WTC11 (cell line): ENCODE measurements at regions not wholly inside any gene's neighbourhood (a gene's known extent, or its start where the extent isn't known, plus 50 kb on each side); places are given as distances from the start of the nearest gene placed in this dataset.

Source experiments
- AR ChIP-seq: fragments of 250-450 bp; sonication (Bioruptor Pico); IDR thresholded peaks from 2 replicates; pipeline ENCODE4 v1.9.0; 2021; ENCODE audit warnings: mild to moderate bottlenecking
- CTCF ChIP-seq: fragments of 200-600 bp; IDR thresholded peaks from 2 replicates; pipeline ENCODE4 v1.8.0; 2022; ENCODE audit warnings: antibody characterized with exemption
- E2F5 ChIP-seq: sonication (generic); formaldehyde crosslinking; IDR thresholded peaks from 2 replicates; pipeline ENCODE4 v1.8.1; 2022; ENCODE audit warnings: mild to moderate bottlenecking, moderate library complexity, missing genetic modification reagents
- ELF4 ChIP-seq: sonication (generic); formaldehyde crosslinking; IDR thresholded peaks from 2 replicates; pipeline ENCODE4 v1.8.1; 2022; ENCODE audit warnings: low read depth, mild to moderate bottlenecking, moderate library complexity, missing genetic modification reagents
- ESRRA ChIP-seq: sonication (generic); formaldehyde crosslinking; IDR thresholded peaks from 2 replicates; pipeline ENCODE4 v1.8.1; 2022; ENCODE audit warnings: mild to moderate bottlenecking, missing genetic modification reagents, borderline replicate concordance
- NR1H2 ChIP-seq: sonication (generic); formaldehyde crosslinking; IDR thresholded peaks from 2 replicates; pipeline ENCODE4 v1.9.0; 2021; ENCODE audit warnings: mild to moderate bottlenecking, moderate library complexity, missing genetic modification reagents
- NR2C2 ChIP-seq: sonication (generic); formaldehyde crosslinking; IDR thresholded peaks from 2 replicates; pipeline ENCODE4 v1.8.0; 2022; ENCODE audit warnings: mild to moderate bottlenecking, missing genetic modification reagents
- SP1 ChIP-seq: sonication (generic); formaldehyde crosslinking; conservative IDR thresholded peaks from 2 replicates; pipeline ENCODE4 v1.8.1; 2022; ENCODE audit warnings: missing genetic modification reagents
- STAT6 ChIP-seq: sonication (generic); formaldehyde crosslinking; conservative IDR thresholded peaks from 2 replicates; pipeline ENCODE4 v1.8.1; 2023; ENCODE audit warnings: mild to moderate bottlenecking, low read depth, missing genetic modification reagents, moderate library complexity
- TEAD4 ChIP-seq: sonication (generic); formaldehyde crosslinking; IDR thresholded peaks from 2 replicates; pipeline ENCODE4 v1.8.0; 2022; ENCODE audit warnings: mild to moderate bottlenecking, missing genetic modification reagents
- ZNF423 ChIP-seq: fragments of 250-450 bp; sonication (Bioruptor Pico); IDR thresholded peaks from 2 replicates; pipeline ENCODE4 v2.1.2; 2022; ENCODE audit warnings: mild to moderate bottlenecking, moderate library complexity
- TF ChIP-seq, protein P1 (sequence below): sonication (generic); formaldehyde crosslinking; IDR thresholded peaks from 2 replicates; pipeline ENCODE4 v1.8.0; 2022; ENCODE audit warnings: mild to moderate bottlenecking, missing genetic modification reagents
- TF ChIP-seq, protein P2 (sequence below): sonication (generic); formaldehyde crosslinking; IDR thresholded peaks from 2 replicates; pipeline ENCODE4 v1.8.0; 2022; ENCODE audit warnings: mild to moderate bottlenecking, missing genetic modification reagents
- TF ChIP-seq, protein P3 (sequence below): sonication (generic); formaldehyde crosslinking; IDR thresholded peaks from 2 replicates; pipeline ENCODE4 v1.8.1; 2023; ENCODE audit warnings: mild to moderate bottlenecking, missing genetic modification reagents

GRCh38 chr4:132923516-132923915 lies 225.6 kb upstream of the PCDH10 start:
- TF ChIP-seq CTCF = no peak
- TF ChIP-seq, protein P1, sequence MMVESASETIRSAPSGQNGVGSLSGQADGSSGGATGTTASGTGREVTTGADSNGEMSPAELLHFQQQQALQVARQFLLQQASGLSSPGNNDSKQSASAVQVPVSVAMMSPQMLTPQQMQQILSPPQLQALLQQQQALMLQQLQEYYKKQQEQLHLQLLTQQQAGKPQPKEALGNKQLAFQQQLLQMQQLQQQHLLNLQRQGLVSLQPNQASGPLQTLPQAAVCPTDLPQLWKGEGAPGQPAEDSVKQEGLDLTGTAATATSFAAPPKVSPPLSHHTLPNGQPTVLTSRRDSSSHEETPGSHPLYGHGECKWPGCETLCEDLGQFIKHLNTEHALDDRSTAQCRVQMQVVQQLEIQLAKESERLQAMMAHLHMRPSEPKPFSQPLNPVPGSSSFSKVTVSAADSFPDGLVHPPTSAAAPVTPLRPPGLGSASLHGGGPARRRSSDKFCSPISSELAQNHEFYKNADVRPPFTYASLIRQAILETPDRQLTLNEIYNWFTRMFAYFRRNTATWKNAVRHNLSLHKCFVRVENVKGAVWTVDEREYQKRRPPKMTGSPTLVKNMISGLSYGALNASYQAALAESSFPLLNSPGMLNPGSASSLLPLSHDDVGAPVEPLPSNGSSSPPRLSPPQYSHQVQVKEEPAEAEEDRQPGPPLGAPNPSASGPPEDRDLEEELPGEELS (CRISPR knock-in tag) = no peak
- TF ChIP-seq, protein P2, sequence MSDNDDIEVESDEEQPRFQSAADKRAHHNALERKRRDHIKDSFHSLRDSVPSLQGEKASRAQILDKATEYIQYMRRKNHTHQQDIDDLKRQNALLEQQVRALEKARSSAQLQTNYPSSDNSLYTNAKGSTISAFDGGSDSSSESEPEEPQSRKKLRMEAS (CRISPR knock-in tag) = no peak
- no peak for TF ChIP-seq STAT6 (CRISPR knock-in tag)
- TF ChIP-seq TEAD4 = no peak
- no peak for TF ChIP-seq ELF4 (CRISPR knock-in tag)
- TF ChIP-seq ZNF423 = no peak
- TF ChIP-seq SP1 = no peak
- no peak for TF ChIP-seq NR1H2 (CRISPR knock-in tag)
- no peak for TF ChIP-seq NR2C2 (CRISPR knock-in tag)
- TF ChIP-seq, protein P3, sequence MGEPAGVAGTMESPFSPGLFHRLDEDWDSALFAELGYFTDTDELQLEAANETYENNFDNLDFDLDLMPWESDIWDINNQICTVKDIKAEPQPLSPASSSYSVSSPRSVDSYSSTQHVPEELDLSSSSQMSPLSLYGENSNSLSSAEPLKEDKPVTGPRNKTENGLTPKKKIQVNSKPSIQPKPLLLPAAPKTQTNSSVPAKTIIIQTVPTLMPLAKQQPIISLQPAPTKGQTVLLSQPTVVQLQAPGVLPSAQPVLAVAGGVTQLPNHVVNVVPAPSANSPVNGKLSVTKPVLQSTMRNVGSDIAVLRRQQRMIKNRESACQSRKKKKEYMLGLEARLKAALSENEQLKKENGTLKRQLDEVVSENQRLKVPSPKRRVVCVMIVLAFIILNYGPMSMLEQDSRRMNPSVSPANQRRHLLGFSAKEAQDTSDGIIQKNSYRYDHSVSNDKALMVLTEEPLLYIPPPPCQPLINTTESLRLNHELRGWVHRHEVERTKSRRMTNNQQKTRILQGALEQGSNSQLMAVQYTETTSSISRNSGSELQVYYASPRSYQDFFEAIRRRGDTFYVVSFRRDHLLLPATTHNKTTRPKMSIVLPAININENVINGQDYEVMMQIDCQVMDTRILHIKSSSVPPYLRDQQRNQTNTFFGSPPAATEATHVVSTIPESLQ (CRISPR knock-in tag) = no peak
- TF ChIP-seq ESRRA = no peak
- no peak for TF ChIP-seq AR (CRISPR knock-in tag)
- no peak for TF ChIP-seq E2F5
